ENCODE measurements at regions not wholly inside any gene's neighbourhood (a gene's known extent, or its start where the extent isn't known, plus 50 kb on each side); places are given as distances from the start of the nearest gene placed in this dataset.

DNA sequence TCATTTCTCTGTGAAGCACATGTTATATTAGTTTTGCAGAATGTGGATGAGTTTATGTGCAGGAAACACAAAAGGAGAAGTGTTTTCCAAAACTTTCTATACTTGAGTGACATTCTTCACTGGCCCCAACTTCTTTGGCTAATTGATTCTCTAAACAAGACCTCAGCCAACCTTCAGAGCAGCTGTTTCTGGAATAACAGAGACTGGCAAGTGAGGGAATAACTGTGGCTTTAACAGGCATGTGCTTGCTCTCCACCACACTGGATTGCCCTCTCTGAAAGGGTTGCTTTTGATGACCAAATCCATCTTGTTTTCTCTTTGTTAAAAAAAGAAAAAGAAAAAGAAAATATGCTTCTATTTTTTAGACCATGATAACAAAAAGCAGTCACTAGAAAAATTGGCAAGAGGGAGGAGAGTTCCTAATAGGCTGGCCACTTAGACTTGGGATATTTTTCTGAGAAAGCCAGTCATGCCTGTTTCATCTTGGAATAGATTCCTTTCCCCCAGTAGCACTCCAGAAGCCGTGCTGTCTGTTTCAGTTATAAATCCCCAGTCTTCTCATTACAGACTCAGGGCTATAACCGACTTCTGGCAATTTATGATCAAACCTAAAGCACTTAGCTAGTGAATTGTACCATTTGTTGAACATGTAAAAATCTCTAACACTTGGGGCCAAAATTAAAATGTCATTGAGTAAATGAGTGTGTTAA lies 295.0 kb upstream of the NR3C2 start:
- H4K20me1 ChIP-seq (ENCODE audit: insufficient read depth, low read length), result no peaks in the 10 kb centered on the region
- no peak overlapping the region for H3K4me2 ChIP-seq (ENCODE audit: low read length)
- H3K4me3 ChIP-seq (ENCODE audit: low read length), result no peak overlapping the region
- no peaks in the 10 kb centered on the region for H3K36me3 ChIP-seq (replicated peaks; ENCODE audit: low read depth, low read length)
- TF ChIP-seq EZH2phosphoT487 (IDR thresholded peaks at IDR 0.05; ENCODE audit: low read depth), result no peak
- TF ChIP-seq, protein P1, sequence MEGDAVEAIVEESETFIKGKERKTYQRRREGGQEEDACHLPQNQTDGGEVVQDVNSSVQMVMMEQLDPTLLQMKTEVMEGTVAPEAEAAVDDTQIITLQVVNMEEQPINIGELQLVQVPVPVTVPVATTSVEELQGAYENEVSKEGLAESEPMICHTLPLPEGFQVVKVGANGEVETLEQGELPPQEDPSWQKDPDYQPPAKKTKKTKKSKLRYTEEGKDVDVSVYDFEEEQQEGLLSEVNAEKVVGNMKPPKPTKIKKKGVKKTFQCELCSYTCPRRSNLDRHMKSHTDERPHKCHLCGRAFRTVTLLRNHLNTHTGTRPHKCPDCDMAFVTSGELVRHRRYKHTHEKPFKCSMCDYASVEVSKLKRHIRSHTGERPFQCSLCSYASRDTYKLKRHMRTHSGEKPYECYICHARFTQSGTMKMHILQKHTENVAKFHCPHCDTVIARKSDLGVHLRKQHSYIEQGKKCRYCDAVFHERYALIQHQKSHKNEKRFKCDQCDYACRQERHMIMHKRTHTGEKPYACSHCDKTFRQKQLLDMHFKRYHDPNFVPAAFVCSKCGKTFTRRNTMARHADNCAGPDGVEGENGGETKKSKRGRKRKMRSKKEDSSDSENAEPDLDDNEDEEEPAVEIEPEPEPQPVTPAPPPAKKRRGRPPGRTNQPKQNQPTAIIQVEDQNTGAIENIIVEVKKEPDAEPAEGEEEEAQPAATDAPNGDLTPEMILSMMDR (IDR thresholded peaks at IDR 0.05; ENCODE audit: low read depth, low read length), result no peak
- no peak overlapping the region for H3K27ac ChIP-seq (ENCODE audit: low read length)
- peaks cover 12% of the 10 kb centered on the region for H3K4me1 ChIP-seq (ENCODE audit: low read length)
- H3K79me2 ChIP-seq (ENCODE audit: low read length), result no peaks in the 10 kb centered on the region
- no peaks in the 10 kb centered on the region for H3K27me3 ChIP-seq (ENCODE audit: low read depth, low read length)
- no peak overlapping the region for H2AFZ ChIP-seq (ENCODE audit: low read depth, low read length)
- H3K9ac ChIP-seq (ENCODE audit: low read length), result no peak overlapping the region
- no peaks in the 10 kb centered on the region for H3K9me3 ChIP-seq (ENCODE audit: insufficient read depth, low read length)

DNA sequence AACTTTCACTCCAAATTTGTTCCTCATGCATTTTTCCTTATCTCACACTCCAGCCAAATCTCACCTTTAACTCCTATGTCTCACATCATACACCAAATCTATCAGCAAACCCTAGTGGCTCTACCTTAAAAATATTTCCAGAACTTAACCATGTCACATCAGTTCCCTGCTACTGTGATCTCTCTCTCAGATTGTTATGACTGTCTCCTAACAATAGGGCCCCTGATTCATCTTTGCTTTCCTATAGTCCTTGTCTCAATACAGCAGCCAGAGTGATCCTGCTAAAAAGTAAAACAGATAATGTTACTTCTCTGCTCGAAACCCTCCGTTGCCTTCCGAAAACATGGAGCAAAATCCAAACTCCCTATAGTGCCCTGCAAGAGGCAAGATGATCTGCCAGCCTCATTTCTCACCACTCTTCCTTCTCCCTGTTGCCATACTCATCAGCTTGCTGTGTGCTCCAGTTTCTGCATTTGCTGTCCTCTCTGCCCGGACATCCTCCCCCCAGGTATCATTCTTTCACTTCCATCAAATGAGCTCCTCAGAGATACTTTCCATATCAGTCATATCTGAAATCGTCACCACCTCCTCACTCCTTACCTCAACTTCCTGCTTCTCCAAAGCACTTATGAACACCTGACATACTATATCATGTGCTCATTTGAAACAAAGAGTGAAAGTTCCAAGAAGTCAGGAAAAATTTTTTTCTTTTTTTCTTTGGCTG lies 293.4 kb upstream of the NR3C2 start:
- Histone ChIP-seq H3K79me2 (ENCODE audit: low read length) (no peaks in the 10 kb centered on the region), H3K4me1 (ENCODE audit: low read length) (peaks cover 12% of the 10 kb centered on the region), H4K20me1 (ENCODE audit: insufficient read depth, low read length) (no peaks in the 10 kb centered on the region), H2AFZ (ENCODE audit: low read depth, low read length) (peak overlapping the region; percentile 30; the same call in 1 of the 2 replicates), H3K36me3 (replicated peaks; ENCODE audit: low read depth, low read length) (no peaks in the 10 kb centered on the region), H3K4me2 (ENCODE audit: low read length) (peak overlapping the region; percentile 21), H3K4me3 (ENCODE audit: low read length) (no peak overlapping the region), H3K27ac (ENCODE audit: low read length) (peak overlapping the region; percentile 4; the same call in 1 of the 2 replicates), H3K9ac (ENCODE audit: low read length) (no peak overlapping the region), H3K27me3 (ENCODE audit: low read depth, low read length) (no peaks in the 10 kb centered on the region), H3K9me3 (ENCODE audit: insufficient read depth, low read length) (no peaks in the 10 kb centered on the region)
- TF ChIP-seq EZH2phosphoT487 (IDR thresholded peaks at IDR 0.05; ENCODE audit: low read depth), result no peak
- TF ChIP-seq, protein P1 (IDR thresholded peaks at IDR 0.05; ENCODE audit: low read depth, low read length), result no peak

DNA sequence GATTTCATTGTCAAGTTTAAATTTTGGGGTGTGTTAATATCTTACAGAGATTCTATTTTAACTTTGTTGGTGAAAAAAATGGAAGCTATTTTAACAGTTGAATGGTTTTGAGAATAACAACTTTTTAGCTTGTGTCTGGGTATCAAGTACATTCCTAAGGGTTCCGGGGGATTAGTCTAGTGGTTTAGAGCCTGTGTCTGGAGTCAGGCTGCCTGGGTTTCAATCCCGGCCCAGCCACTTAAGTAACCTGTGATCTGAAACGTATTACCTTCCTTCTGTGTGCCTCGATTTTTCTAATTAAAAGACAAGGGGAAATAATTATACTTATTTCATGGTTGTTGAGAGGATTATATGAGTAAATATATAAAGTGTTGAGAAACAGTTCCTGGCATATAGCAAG lies 288.6 kb upstream of the NR3C2 start:
- no peaks in the 10 kb centered on the region for H3K9me3 ChIP-seq (ENCODE audit: insufficient read depth, low read length)
- TF ChIP-seq, protein P1 (IDR thresholded peaks at IDR 0.05; ENCODE audit: low read depth, low read length), result no peak
- TF ChIP-seq EZH2phosphoT487 (IDR thresholded peaks at IDR 0.05; ENCODE audit: low read depth), result no peak
- no peak overlapping the region for H3K4me2 ChIP-seq (ENCODE audit: low read length)
- H3K9ac ChIP-seq (ENCODE audit: low read length), result no peak overlapping the region
- no peak overlapping the region for H3K4me3 ChIP-seq (ENCODE audit: low read length)
- no peaks in the 10 kb centered on the region for H3K79me2 ChIP-seq (ENCODE audit: low read length)
- H3K36me3 ChIP-seq (replicated peaks; ENCODE audit: low read depth, low read length), result no peaks in the 10 kb centered on the region
- no peak overlapping the region for H2AFZ ChIP-seq (ENCODE audit: low read depth, low read length)
- no peaks in the 10 kb centered on the region for H4K20me1 ChIP-seq (ENCODE audit: insufficient read depth, low read length)
- H3K27ac ChIP-seq (ENCODE audit: low read length), result no peak overlapping the region
- peaks cover 6% of the 10 kb centered on the region for H3K4me1 ChIP-seq (ENCODE audit: low read length)
- no peaks in the 10 kb centered on the region for H3K27me3 ChIP-seq (ENCODE audit: low read depth, low read length)

DNA sequence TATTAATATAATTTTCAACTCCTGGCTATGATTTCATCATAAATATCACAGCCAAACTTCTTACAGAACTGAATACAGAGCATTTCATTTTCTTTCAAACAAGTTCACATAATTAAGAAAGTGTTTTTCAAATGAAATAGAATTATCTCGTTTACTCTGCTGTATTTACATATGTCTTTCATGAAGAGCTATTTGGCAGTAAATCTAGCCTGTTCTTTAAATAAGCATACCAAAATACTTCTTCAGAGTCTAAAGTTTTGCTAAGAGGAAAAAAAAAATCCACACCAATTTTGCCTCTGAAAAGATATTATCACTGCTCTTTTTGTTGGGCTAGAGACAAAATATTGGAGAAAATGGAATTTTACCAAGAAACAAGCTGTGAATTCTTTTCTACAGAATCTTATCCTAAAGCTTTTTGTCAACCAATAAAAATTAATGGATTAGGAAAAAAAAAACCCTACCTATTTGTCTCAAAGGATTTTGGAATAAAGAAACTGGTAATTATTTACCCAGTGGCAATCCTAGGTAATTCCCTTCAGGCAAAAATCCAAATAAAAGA lies 287.9 kb upstream of the NR3C2 start:
- no peaks in the 10 kb centered on the region for H3K27me3 ChIP-seq (ENCODE audit: low read depth, low read length)
- no peak overlapping the region for H3K4me2 ChIP-seq (ENCODE audit: low read length)
- no peak overlapping the region for H3K9ac ChIP-seq (ENCODE audit: low read length)
- TF ChIP-seq EZH2phosphoT487 (IDR thresholded peaks at IDR 0.05; ENCODE audit: low read depth), result no peak
- TF ChIP-seq, protein P1 (IDR thresholded peaks at IDR 0.05; ENCODE audit: low read depth, low read length), result no peak
- H2AFZ ChIP-seq (ENCODE audit: low read depth, low read length), result no peak overlapping the region
- no peaks in the 10 kb centered on the region for H4K20me1 ChIP-seq (ENCODE audit: insufficient read depth, low read length)
- no peaks in the 10 kb centered on the region for H3K79me2 ChIP-seq (ENCODE audit: low read length)
- no peak overlapping the region for H3K27ac ChIP-seq (ENCODE audit: low read length)
- H3K4me1 ChIP-seq (ENCODE audit: low read length), result no peaks in the 10 kb centered on the region
- H3K9me3 ChIP-seq (ENCODE audit: insufficient read depth, low read length), result no peaks in the 10 kb centered on the region
- H3K4me3 ChIP-seq (ENCODE audit: low read length), result no peak overlapping the region
- H3K36me3 ChIP-seq (replicated peaks; ENCODE audit: low read depth, low read length), result no peaks in the 10 kb centered on the region

Measured in OCI-LY3 (cell line).